Skeletal muscle tissue (tissue), 3 donors: ENCODE measurements at regions not wholly inside any gene's neighbourhood (a gene's known extent, or its start where the extent isn't known, plus 50 kb on each side); places are given as distances from the start of the nearest gene placed in this dataset.
"Not testable (repeated sequence)": the region's sequence is repeated elsewhere in the genome, so short reads cannot be mapped to it uniquely, and the experiment has no call there.

ENCODE experiments used
- H3K27ac ChIP-seq: one replicate; pipeline ENCODE4 v1.7.0; 2013; ENCODE audit warnings: mild to moderate bottlenecking, low read depth, low read length, inconsistent platforms
- H3K27me3 ChIP-seq, 3 donors: one replicate each; pipeline ENCODE4 v1.7.0; 2013; ENCODE audit warnings: low read length in 3 of 3; ENCODE audit not compliant: control insufficient read depth in 3 of 3, insufficient read depth in 3 of 3
- H3K36me3 ChIP-seq, 3 donors: one replicate each; pipeline ENCODE4 v1.7.0; 2013; ENCODE audit warnings: low read length in 3 of 3; ENCODE audit not compliant: control insufficient read depth in 3 of 3, insufficient read depth in 3 of 3
- H3K4me1 ChIP-seq, 3 donors: one replicate each; pipeline ENCODE4 v1.7.0; 2013; ENCODE audit warnings: low read length in 3 of 3, mild to moderate bottlenecking in 3 of 3; ENCODE audit not compliant: control insufficient read depth in 3 of 3, insufficient read depth in 3 of 3
- H3K4me3 ChIP-seq, 3 donors: one replicate each; pipeline ENCODE4 v1.7.0; 2013; ENCODE audit warnings: low read length in 3 of 3
- H3K9ac ChIP-seq, 3 donors: one replicate each; pipeline ENCODE4 v1.7.0; 2013; ENCODE audit warnings: low read length in 3 of 3, mild to moderate bottlenecking in 3 of 3, moderate library complexity in 2 of 3, low read depth in 1 of 3
- H3K9me3 ChIP-seq, 3 donors: one replicate each; pipeline ENCODE4 v1.7.0; 2013; ENCODE audit warnings: low read length in 3 of 3; ENCODE audit not compliant: control insufficient read depth in 3 of 3
- donor health status: Osteomylitis.

GRCh38 chr3:75453328-75453727 is 210.8 kb upstream of the FRG2C start:
- H3K4me3 ChIP-seq, H3K27me3 ChIP-seq, H3K4me1 ChIP-seq, H3K9me3 ChIP-seq, H3K27ac ChIP-seq, H3K36me3 ChIP-seq, H3K9ac ChIP-seq: not testable (repeated sequence)

- H3K4me3 ChIP-seq, H3K4me1 ChIP-seq, H3K27me3 ChIP-seq, H3K36me3 ChIP-seq, H3K9ac ChIP-seq, H3K27ac ChIP-seq, H3K9me3 ChIP-seq: not testable (repeated sequence)
Measured at GRCh38 chr3:75453839-75454238, 210.3 kb upstream of the FRG2C start.

GRCh38 chr3:75474530-75474929 is 189.6 kb upstream of the FRG2C start:
- not testable (repeated sequence) for H3K27ac ChIP-seq, H3K27me3 ChIP-seq, H3K9ac ChIP-seq, H3K9me3 ChIP-seq, H3K4me1 ChIP-seq, H3K36me3 ChIP-seq, H3K4me3 ChIP-seq

- not testable (repeated sequence) for H3K4me1 ChIP-seq, H3K36me3 ChIP-seq, H3K9ac ChIP-seq, H3K9me3 ChIP-seq, H3K4me3 ChIP-seq, H3K27me3 ChIP-seq, H3K27ac ChIP-seq
Measured at GRCh38 chr3:75496600-75496999, 167.5 kb upstream of the FRG2C start.

- H3K27ac ChIP-seq, H3K36me3 ChIP-seq, H3K9me3 ChIP-seq, H3K9ac ChIP-seq, H3K4me3 ChIP-seq, H3K27me3 ChIP-seq, H3K4me1 ChIP-seq: not testable (repeated sequence)
Measured at GRCh38 chr3:75500357-75500756, 163.8 kb upstream of the FRG2C start.

GRCh38 chr3:75502171-75502570 is 162.0 kb upstream of the FRG2C start:
- H3K9ac ChIP-seq: peak overlapping the region in 1 of 3 donors; percentile 47
- H3K27me3 ChIP-seq, H3K9me3 ChIP-seq, H3K36me3 ChIP-seq, H3K4me1 ChIP-seq: not testable (repeated sequence)
- H3K27ac ChIP-seq: peak overlapping the region; percentile 60
- peak overlapping the region in 1 of 3 donors; percentile 68 for H3K4me3 ChIP-seq

GRCh38 chr3:75502769-75503756 is 161.1 kb upstream of the FRG2C start:
- H3K9ac ChIP-seq: peak overlapping the region in 2 of 3 donors; percentile 47 to 56
- peak overlapping the region; percentile 38 to 68 (median 67) for H3K4me3 ChIP-seq
- not testable (repeated sequence) for H3K27me3 ChIP-seq, H3K4me1 ChIP-seq, H3K9me3 ChIP-seq, H3K36me3 ChIP-seq
- peak overlapping the region; percentile 60 for H3K27ac ChIP-seq

GRCh38 chr3:75506603-75507002 is 157.5 kb upstream of the FRG2C start:
- Histone ChIP-seq H3K36me3 (no peaks in the 10 kb centered on the region), H3K27ac (no peak overlapping the region), H3K4me3 (no peak overlapping the region), H3K9me3 (peaks cover 0 to 4% (median 0%) of the 10 kb centered on the region in 3 donors), H3K4me1 (no peaks in the 10 kb centered on the region), H3K9ac (no peak overlapping the region), H3K27me3 (no peaks in the 10 kb centered on the region)

GRCh38 chr3:75507956-75508355 is 156.2 kb upstream of the FRG2C start:
- H3K27me3 ChIP-seq, H3K27ac ChIP-seq, H3K9me3 ChIP-seq, H3K36me3 ChIP-seq, H3K9ac ChIP-seq, H3K4me3 ChIP-seq, H3K4me1 ChIP-seq: not testable (repeated sequence)

- H3K36me3 ChIP-seq, H3K4me3 ChIP-seq, H3K27me3 ChIP-seq, H3K27ac ChIP-seq, H3K9me3 ChIP-seq, H3K9ac ChIP-seq, H3K4me1 ChIP-seq: not testable (repeated sequence)
Measured at GRCh38 chr3:75527657-75528056, 136.5 kb upstream of the FRG2C start.
